Endothelial cell of umbilical vein (primary cell): ENCODE measurements at regions not wholly inside any gene's neighbourhood (a gene's known extent, or its start where the extent isn't known, plus 50 kb on each side); places are given as distances from the start of the nearest gene placed in this dataset.

Source experiments
- BruUV-seq: library from RNA; stranded (reverse); fragments of 400-500 nt; replicated peaks from 2 replicates; lab custom pipeline; 2021; lab: Mats Ljungman, UMichigan
- CTCF ChIA-PET: fragments of 300-600, 350-600 bp; sonication (Branson Sonifier 250); formaldehyde crosslinking; loops from one replicate; lab custom pipeline; 2021; ENCODE audit warnings: antibody characterized with exemption, inconsistent platforms; lab: Charles Lee
- POLR2A ChIA-PET: fragments of 300-600, 350-600 bp; sonication (Branson Sonifier 250); formaldehyde crosslinking; loops from one replicate; lab custom pipeline; 2021; ENCODE audit warnings: antibody characterized with exemption, inconsistent platforms; lab: Charles Lee
- DNase-seq: peaks from one replicate; pipeline ENCODE4 v3.0.0-alpha.2; 2011; ENCODE audit warnings: low read depth, low spot score
- FAIRE-seq: peaks from 2 replicates; lab custom pipeline; 2011; peaks lifted over from hg19 to GRCh38; lab: Jason Lieb, UNC
- H2AFZ ChIP-seq: 2 replicates; pipeline ENCODE4 v1.6.0; 2012; ENCODE audit warnings: low read depth, low read length, control low read depth, inconsistent platforms
- H3K27ac ChIP-seq: 2 replicates; pipeline ENCODE4 v1.5.1; 2011; ENCODE audit warnings: low read depth, mild to moderate bottlenecking, control low read depth, low read length, moderate library complexity; ENCODE audit not compliant: insufficient read depth
- H3K27me3 ChIP-seq, 2 experiments: 2 replicates each; pipeline versions ENCODE4 v1.6.0 to v1.6.1; 2011; ENCODE audit warnings: low read length in 2 of 2, mixed read lengths in 1 of 2; ENCODE audit not compliant: control insufficient read depth in 2 of 2, insufficient read depth in 2 of 2
- H3K36me3 ChIP-seq, 2 experiments: 2 replicates in 1 of 2; 3 replicates in 1 of 2; pipeline ENCODE4 v1.5.1; 2011; ENCODE audit warnings: low read length in 2 of 2, mild to moderate bottlenecking in 1 of 2, moderate library complexity in 1 of 2; ENCODE audit not compliant: control insufficient read depth in 2 of 2, insufficient read depth in 2 of 2; ENCODE audit errors: extremely low read depth in 1 of 2
- H3K4me1 ChIP-seq: 3 replicates; pipeline ENCODE4 v1.5.1; 2011; ENCODE audit warnings: mild to moderate bottlenecking, low read length; ENCODE audit not compliant: control insufficient read depth, insufficient read depth; ENCODE audit errors: extremely low read depth
- H3K4me2 ChIP-seq: 2 replicates; pipeline ENCODE4 v1.6.1; 2011; ENCODE audit warnings: low read length, control low read depth, mixed read lengths; ENCODE audit not compliant: insufficient read depth
- H3K4me3 ChIP-seq, 3 experiments: fragments of 200-600 bp in 1 of 3; sonication (generic), shearing (Covaris generic) in 1 of 3; replicated peaks in 1 of 3; 2 replicates each; pipeline ENCODE4 v1.5.1; 2011 to 2016; ENCODE audit warnings: control low read depth in 3 of 3, low read length in 3 of 3, mild to moderate bottlenecking in 2 of 3, inconsistent platforms in 1 of 3, low read depth in 1 of 3, moderate library complexity in 1 of 3; ENCODE audit not compliant: insufficient read depth in 1 of 3
- H3K79me2 ChIP-seq: 2 replicates; pipeline ENCODE4 v1.6.0; 2012; ENCODE audit warnings: low read length, inconsistent platforms; ENCODE audit not compliant: control insufficient read depth, insufficient read depth
- H3K9ac ChIP-seq: replicated peaks from 2 replicates; pipeline ENCODE3; 2011; ENCODE audit warnings: low read length, control low read depth; ENCODE audit not compliant: insufficient read depth; ENCODE audit errors: extremely low read depth
- H3K9me1 ChIP-seq: replicated peaks from 3 replicates; pipeline ENCODE4 v1.6.0; 2011; ENCODE audit warnings: mild to moderate bottlenecking, low read length; ENCODE audit not compliant: control insufficient read depth, insufficient read depth; ENCODE audit errors: extremely low read depth
- H3K9me3 ChIP-seq: replicated peaks from 2 replicates; pipeline ENCODE4 v1.5.1; 2012; ENCODE audit warnings: low read length, inconsistent platforms; ENCODE audit not compliant: control insufficient read depth, insufficient read depth
- H4K20me1 ChIP-seq: replicated peaks from 2 replicates; pipeline ENCODE3; 2011; ENCODE audit warnings: mild to moderate bottlenecking, low read length; ENCODE audit not compliant: control insufficient read depth, insufficient read depth; ENCODE audit errors: extremely low read depth
- EZH2 ChIP-seq: IDR thresholded peaks from 2 replicates; pipeline ENCODE4 v1.6.1; 2012; ENCODE audit warnings: borderline replicate concordance, low read depth, mild to moderate bottlenecking, moderate library complexity, low read length, inconsistent platforms; ENCODE audit not compliant: severe bottlenecking
- FOS ChIP-seq: IDR thresholded peaks from 2 replicates; pipeline ENCODE4 v1.6.1; 2011; ENCODE audit warnings: mild to moderate bottlenecking, low read length, moderate library complexity, borderline replicate concordance; ENCODE audit not compliant: insufficient read depth
- GATA2 ChIP-seq: IDR thresholded peaks from 2 replicates; pipeline ENCODE4 v1.7.0; 2011; ENCODE audit warnings: low read depth, mild to moderate bottlenecking, moderate library complexity, mixed read lengths, low read length; ENCODE audit not compliant: insufficient read length, insufficient read depth
- JUN ChIP-seq: IDR thresholded peaks from 2 replicates; pipeline ENCODE4 v1.6.1; 2011; ENCODE audit warnings: borderline replicate concordance, low read depth; ENCODE audit not compliant: insufficient read length, insufficient read depth
- MYC ChIP-seq: IDR thresholded peaks from one replicate; pipeline ENCODE4 v1.6.1; 2011; ENCODE audit warnings: mild to moderate bottlenecking, low read depth, low read length
- POLR2A ChIP-seq: IDR thresholded peaks from 2 replicates; pipeline ENCODE4 v1.6.1; 2012; ENCODE audit warnings: low read depth, mild to moderate bottlenecking, control low read depth, low read length
- POLR2AphosphoS5 ChIP-seq: IDR thresholded peaks from 2 replicates; pipeline ENCODE4 v1.6.1; 2012; ENCODE audit warnings: low read depth, mild to moderate bottlenecking, control low read depth, low read length, moderate library complexity; ENCODE audit not compliant: insufficient read depth
- dilution Hi-C: fragments of 300-500 bp; cut with MboI; formaldehyde crosslinking; loops from one replicate; pipeline ENCODE4 v1.15.0; 2019; ENCODE audit warnings: low sequenced_read_pairs; ENCODE audit not compliant: extremely low pct_ligation_motif_present
- intact Hi-C: fragments of 100-400 bp; cut with micrococcal nuclease; formaldehyde crosslinking; loops from one replicate; pipeline ENCODE4 v1.10.0; 2022
- TF ChIP-seq, protein P1 (sequence below): IDR thresholded peaks from 2 replicates; pipeline ENCODE4 v1.6.1; 2011; ENCODE audit not compliant: insufficient read depth, insufficient read length
- TF ChIP-seq, protein P2 (sequence below), 2 donors: IDR thresholded peaks; 1 replicate in 1 of 2; 2 replicates in 1 of 2; pipeline ENCODE4 v1.5.1; 2011; ENCODE audit warnings: low read length in 2 of 2, mild to moderate bottlenecking in 2 of 2, moderate library complexity in 2 of 2, control low read depth in 1 of 2, inconsistent platforms in 1 of 2, low read depth in 1 of 2; ENCODE audit not compliant: insufficient read depth in 1 of 2; ENCODE audit errors: extremely low read depth in 1 of 2

DNA sequence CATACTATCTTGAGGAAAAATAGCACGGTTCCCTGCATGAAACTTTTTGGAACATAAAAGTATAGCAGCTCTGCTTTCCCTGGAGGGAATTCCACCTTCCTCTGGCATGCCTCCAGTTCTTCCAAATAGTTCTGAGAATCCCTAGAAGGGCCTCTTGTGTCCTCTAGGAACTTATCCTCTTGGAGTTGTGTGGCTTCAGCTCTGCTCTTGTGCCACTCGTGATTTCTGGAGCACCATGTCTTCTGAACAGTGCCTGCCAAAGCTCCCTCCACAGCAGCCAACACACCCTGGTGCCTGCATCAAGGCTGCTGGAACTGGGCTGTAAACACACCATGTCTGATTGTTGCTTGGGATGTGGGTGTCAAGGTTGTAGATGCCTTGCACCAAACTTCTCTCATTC lies 65.7 kb upstream of the FLT1 start:
- no peaks in the 10 kb centered on the region for H3K79me2 ChIP-seq
- H3K27me3 ChIP-seq, result no peaks in the 10 kb centered on the region
- H3K4me1 ChIP-seq, result peaks cover 8% of the 10 kb centered on the region
- H3K4me3 ChIP-seq, result no peak overlapping the region
- no TSS peak for BruUV-seq
- ChIA-PET CTCF (interaction anchor here (0.5 to 0.6 kb wide), 2 partner anchors 149 to 236 kb away, joined by 3 read pairs; no protein-coding TSS in a partner anchor), POLR2A (no interaction called here)
- H3K9me1 ChIP-seq, result no peaks in the 10 kb centered on the region
- DNase-seq, result no peak
- no peak for FAIRE-seq
- dilution Hi-C loops, result no loop called here
- no peak overlapping the region for H3K9ac ChIP-seq
- no peaks in the 10 kb centered on the region for H4K20me1 ChIP-seq
- intact Hi-C loops, result no loop called here
- no peak overlapping the region for H3K27ac ChIP-seq
- TF ChIP-seq EZH2 (no peak), JUN (no peak), POLR2A (no peak), POLR2AphosphoS5 (no peak), MYC (no peak), FOS (no peak), GATA2 (no peak)
- TF ChIP-seq, protein P1, sequence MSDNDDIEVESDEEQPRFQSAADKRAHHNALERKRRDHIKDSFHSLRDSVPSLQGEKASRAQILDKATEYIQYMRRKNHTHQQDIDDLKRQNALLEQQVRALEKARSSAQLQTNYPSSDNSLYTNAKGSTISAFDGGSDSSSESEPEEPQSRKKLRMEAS, result no peak
- TF ChIP-seq, protein P2, sequence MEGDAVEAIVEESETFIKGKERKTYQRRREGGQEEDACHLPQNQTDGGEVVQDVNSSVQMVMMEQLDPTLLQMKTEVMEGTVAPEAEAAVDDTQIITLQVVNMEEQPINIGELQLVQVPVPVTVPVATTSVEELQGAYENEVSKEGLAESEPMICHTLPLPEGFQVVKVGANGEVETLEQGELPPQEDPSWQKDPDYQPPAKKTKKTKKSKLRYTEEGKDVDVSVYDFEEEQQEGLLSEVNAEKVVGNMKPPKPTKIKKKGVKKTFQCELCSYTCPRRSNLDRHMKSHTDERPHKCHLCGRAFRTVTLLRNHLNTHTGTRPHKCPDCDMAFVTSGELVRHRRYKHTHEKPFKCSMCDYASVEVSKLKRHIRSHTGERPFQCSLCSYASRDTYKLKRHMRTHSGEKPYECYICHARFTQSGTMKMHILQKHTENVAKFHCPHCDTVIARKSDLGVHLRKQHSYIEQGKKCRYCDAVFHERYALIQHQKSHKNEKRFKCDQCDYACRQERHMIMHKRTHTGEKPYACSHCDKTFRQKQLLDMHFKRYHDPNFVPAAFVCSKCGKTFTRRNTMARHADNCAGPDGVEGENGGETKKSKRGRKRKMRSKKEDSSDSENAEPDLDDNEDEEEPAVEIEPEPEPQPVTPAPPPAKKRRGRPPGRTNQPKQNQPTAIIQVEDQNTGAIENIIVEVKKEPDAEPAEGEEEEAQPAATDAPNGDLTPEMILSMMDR (IDR thresholded peaks at IDR 0.05; ENCODE audit: extremely low read depth in 1 of 2, insufficient read depth in 1 of 2, low read depth in 1 of 2, low read length in 2 of 2), result no peak
- H3K9me3 ChIP-seq, result no peaks in the 10 kb centered on the region
- no peak overlapping the region for H2AFZ ChIP-seq
- no peaks in the 10 kb centered on the region for H3K36me3 ChIP-seq
- no peak overlapping the region for H3K4me2 ChIP-seq
